ENCODE measurements at regions not wholly inside any gene's neighbourhood (a gene's known extent, or its start where the extent isn't known, plus 50 kb on each side); places are given as distances from the start of the nearest gene placed in this dataset.
"Not testable (repeated sequence)": the region's sequence is repeated elsewhere in the genome, so short reads cannot be mapped to it uniquely, and the experiment has no call there.

DNA sequence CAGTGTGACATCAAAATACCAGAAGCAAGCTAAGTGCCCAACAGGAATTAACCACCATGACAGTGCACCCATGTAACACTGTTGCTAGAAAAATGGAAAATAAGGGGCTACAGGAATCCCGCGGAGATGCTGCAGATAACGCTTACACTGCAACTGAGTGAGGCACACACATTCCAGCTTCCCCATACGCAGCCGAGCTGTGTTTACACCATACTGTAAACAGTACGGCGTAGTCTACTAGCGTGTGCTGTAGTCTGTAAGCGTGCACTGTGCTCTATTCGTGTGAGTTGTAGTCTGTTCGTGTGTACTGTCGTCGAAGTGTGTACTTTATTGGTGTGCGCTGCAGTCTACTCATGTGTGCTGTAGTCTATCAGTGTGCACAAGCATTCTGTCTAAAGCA, 5372.2 kb upstream of the TPTE start:
- not testable (repeated sequence) for TF ChIP-seq POLR2A (IDR thresholded peaks at IDR 0.05; ENCODE audit: low read depth); POLR2AphosphoS5 (IDR thresholded peaks at IDR 0.05)

Data from esophagus muscularis mucosa (tissue), 2 donors.